GM12878 (cell line): ENCODE measurements at regions not wholly inside any gene's neighbourhood (a gene's known extent, or its start where the extent isn't known, plus 50 kb on each side); places are given as distances from the start of the nearest gene placed in this dataset.

ENCODE experiments used
- ATAC-seq: fragments of 200-7000 bp; cut with Tn5 transposase; 3 replicates; pipeline ENCODE4 v1.9.1; 2020; ENCODE audit warnings: mild to moderate bottlenecking, moderate library complexity
- BruUV-seq: library from RNA; stranded (reverse); fragments of 400-500 nt; replicated peaks from 2 replicates; lab custom pipeline; 2021; lab: Mats Ljungman, UMichigan
- CTCF ChIA-PET: fragments of 300-600 bp; sonication (Branson Sonifier 250); formaldehyde crosslinking; extraction: SDS; loops from one replicate; lab custom pipeline; 2021; ENCODE audit warnings: inconsistent platforms; lab: Yijun Ruan, JAX
- POLR2A ChIA-PET: fragments of 350-600 bp; formaldehyde crosslinking; extraction: SDS; loops from one replicate; lab custom pipeline; 2021; ENCODE audit warnings: inconsistent platforms; lab: Charles Lee
- RAD21 ChIA-PET: fragments of 300-600 bp; sonication (Branson Sonifier 250); formaldehyde crosslinking; loops from one replicate; lab custom pipeline; 2023; ENCODE audit warnings: antibody characterized with exemption; ENCODE audit not compliant: unreplicated experiment; lab: Charles Lee
- SMC1A ChIA-PET: fragments of 300-600 bp; sonication (Branson Sonifier 250); formaldehyde crosslinking; loops from one replicate; lab custom pipeline; 2023; ENCODE audit not compliant: unreplicated experiment, uncharacterized antibody; lab: Charles Lee
- DNase-seq: peaks from one replicate; pipeline ENCODE4 v3.0.0-alpha.2; 2011; ENCODE audit warnings: low read depth, low spot score
- FAIRE-seq: peaks from 3 replicates; lab custom pipeline; 2011; peaks lifted over from hg19 to GRCh38; lab: Jason Lieb, UNC
- H2AFZ ChIP-seq: 2 replicates; pipeline ENCODE4 v1.6.0; 2011; ENCODE audit warnings: low read depth, low read length, control low read depth; ENCODE audit not compliant: control insufficient read depth
- H3K27ac ChIP-seq: 2 replicates; pipeline ENCODE4 v1.5.1; 2011; ENCODE audit warnings: control low read depth; ENCODE audit not compliant: control insufficient read depth, insufficient read depth
- H3K27me3 ChIP-seq, 2 experiments: replicated peaks in 1 of 2; 2 replicates each; pipeline versions ENCODE4 v1.6.0 to v1.6.1; 2011; ENCODE audit warnings: low read length in 1 of 2; ENCODE audit not compliant: control insufficient read depth in 2 of 2, insufficient read depth in 2 of 2
- H3K36me3 ChIP-seq, 2 experiments: 2 replicates each; pipeline ENCODE4 v1.5.1; 2011; ENCODE audit warnings: low read length in 1 of 2; ENCODE audit not compliant: control insufficient read depth in 2 of 2, insufficient read depth in 2 of 2
- H3K4me1 ChIP-seq: 2 replicates; pipeline ENCODE4 v1.6.1; 2011; ENCODE audit warnings: mild to moderate bottlenecking, low read length, moderate library complexity, mixed read lengths; ENCODE audit not compliant: control insufficient read depth, insufficient read depth
- H3K4me2 ChIP-seq: 2 replicates; pipeline ENCODE4 v1.6.0; 2011; ENCODE audit warnings: control low read depth; ENCODE audit not compliant: control insufficient read depth, insufficient read depth
- H3K4me3 ChIP-seq: fragments of 200-600 bp; sonication (generic); 2 replicates; pipeline ENCODE4 v1.5.1; 2016
- H3K79me2 ChIP-seq: 2 replicates; pipeline ENCODE4 v1.6.0; 2011; ENCODE audit warnings: low read length; ENCODE audit not compliant: control insufficient read depth, insufficient read depth
- H3K9ac ChIP-seq: 2 replicates; pipeline ENCODE4 v1.8.0; 2011; ENCODE audit warnings: low read length, control low read depth, mixed read lengths; ENCODE audit not compliant: control insufficient read depth, insufficient read depth
- H3K9me3 ChIP-seq: replicated peaks from 3 replicates; pipeline ENCODE4 v1.5.1; 2011; ENCODE audit warnings: mild to moderate bottlenecking, low read length; ENCODE audit not compliant: control insufficient read depth, insufficient read depth
- H4K20me1 ChIP-seq: 2 replicates; pipeline ENCODE4 v1.6.0; 2011; ENCODE audit not compliant: control insufficient read depth, insufficient read depth
- E4F1 ChIP-seq: fragments of 450-650 bp; IDR thresholded peaks from 2 replicates; pipeline ENCODE4 v1.6.1; 2018; ENCODE audit warnings: borderline replicate concordance, mild to moderate bottlenecking; ENCODE audit not compliant: partially characterized antibody
- ESRRA ChIP-seq: IDR thresholded peaks from 2 replicates; pipeline ENCODE4 v1.6.1; 2012; ENCODE audit warnings: mild to moderate bottlenecking, low read length, improper control_type of control experiment
- NBN ChIP-seq: fragments of 450-650 bp; IDR thresholded peaks from 2 replicates; pipeline ENCODE4 v1.6.1; 2016
- ZBED1 ChIP-seq: IDR thresholded peaks from 2 replicates; pipeline ENCODE4 v1.6.1; 2016; ENCODE audit warnings: borderline replicate concordance
- whole genome bisulfite sequencing: methylation state at CpG from one replicate; pipeline ENCODE4 v1.1.6; 2016; ENCODE audit warnings: low lambda C conversion rate; ENCODE audit not compliant: insufficient replicate concordance, insufficient coverage; ENCODE audit errors: missing lambda C conversion rate; 5-methylcytosine and 5-hydroxymethylcytosine counted together
- in situ Hi-C: fragments of 300-500 bp; cut with MboI; formaldehyde crosslinking; loops from 9 replicates; pipeline ENCODE4 v1.14.3; 2018; ENCODE audit warnings: mixed read lengths
- intact Hi-C: fragments of 100-400 bp; cut with micrococcal nuclease; formaldehyde crosslinking; loops from one replicate; pipeline ENCODE4 v1.14.2; 2022; ENCODE audit not compliant: unreplicated experiment

- TF ChIP-seq E4F1 (no peak), NBN (no peak), ZBED1 (no peak)
Measured at GRCh38 chr4:141853091-141853764, 216.8 kb downstream of the IL15 start (continued).

- intact Hi-C loops: no loop called here
- H3K27ac ChIP-seq: no peak overlapping the region
- FAIRE-seq: no peak
Measured at GRCh38 chr4:141858437-141858836, 222.1 kb downstream of the IL15 start.

More at GRCh38 chr4:141858437-141858836, 222.1 kb downstream of the IL15 start:
- Histone ChIP-seq H3K4me1 (no peaks in the 10 kb centered on the region), H3K27me3 (no peaks in the 10 kb centered on the region), H3K4me3 (no peak overlapping the region), H3K79me2 (no peaks in the 10 kb centered on the region), H3K9ac (no peak overlapping the region), H3K36me3 (no peaks in the 10 kb centered on the region), H4K20me1 (no peaks in the 10 kb centered on the region), H3K9me3 (no peaks in the 10 kb centered on the region), H3K4me2 (no peak overlapping the region), H2AFZ (no peak overlapping the region)
- in situ Hi-C loops: no loop called here
- ChIA-PET POLR2A (no interaction called here), SMC1A (no interaction called here), RAD21 (no interaction called here), CTCF (no interaction called here)
- BruUV-seq: no TSS peak
- 0% methylated on average over 1 of the region's 1 CpG for WGBS
- ATAC-seq (no peak), DNase-seq (no peak)
- TF ChIP-seq ESRRA (no peak), E4F1 (no peak)
